ENCODE measurements at regions not wholly inside any gene's neighbourhood (a gene's known extent, or its start where the extent isn't known, plus 50 kb on each side); places are given as distances from the start of the nearest gene placed in this dataset.

DNA sequence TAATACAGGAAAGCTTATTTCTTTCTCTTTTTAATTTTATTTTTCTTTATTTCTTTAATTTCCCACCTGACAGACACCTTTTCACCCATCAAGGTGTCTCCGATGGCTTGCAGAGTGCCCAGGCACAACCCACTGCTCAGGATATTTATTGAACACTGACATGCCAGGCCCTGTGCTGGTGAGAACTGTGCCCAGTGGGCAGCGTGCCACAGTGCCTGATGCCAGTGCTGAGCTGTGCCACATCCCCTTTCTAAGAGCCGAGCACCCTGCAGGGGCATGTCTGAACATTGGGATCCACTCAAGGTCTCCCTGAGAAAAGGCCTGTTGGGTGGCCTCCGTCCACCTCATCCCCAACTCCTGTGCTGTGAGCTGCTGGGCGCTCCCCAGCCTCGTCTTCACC is 158.6 kb upstream of the RAB6C start:
- TF ChIP-seq CTCF (conservative IDR thresholded peaks at IDR 0.05; ENCODE audit: low read depth, low read length), result no peak
- TF ChIP-seq EZH2 (IDR thresholded peaks at IDR 0.05; ENCODE audit: borderline replicate concordance, low read depth, low read length, poor library complexity, severe bottlenecking), result no peak

Data from A673 (cell line).